Heart left ventricle (tissue), 13 donors: ENCODE measurements at regions not wholly inside any gene's neighbourhood (a gene's known extent, or its start where the extent isn't known, plus 50 kb on each side); places are given as distances from the start of the nearest gene placed in this dataset.

ENCODE experiments used
- POLR2A ChIP-seq, 2 donors: fragments of 450-650 bp; IDR thresholded peaks; one replicate each; pipeline ENCODE4 v1.6.1; 2017; ENCODE audit warnings: antibody characterized with exemption in 2 of 2, mild to moderate bottlenecking in 2 of 2, moderate library complexity in 2 of 2
- TF ChIP-seq, protein P1 (sequence below), 12 donors: fragments of 200-600 bp; sonication (generic) in 4 of 12; IDR thresholded peaks; one replicate each; pipeline versions ENCODE4 v1.5.0 to v1.8.0; 2018 to 2022; ENCODE audit warnings: antibody characterized with exemption in 12 of 12, mild to moderate bottlenecking in 5 of 12
- donor health status: ischemic (EF 13 %, LVEDD 7.1; RV severe dilation, severe dysfunction).
- donor health status: DM: no; HTN: yes; CAD: no.
- donor health status: DM: no; HTN: no; CAD: no.
- donor health status: ischemic (EF 25% LVEDD 6.9; RV normal size, moderate dysfunction).
- donor health status: ischemic (EF 25% LVEDD 5.7; RV mildly dilated, moderate dysfunction).
- donor health status: ischemic (EF 35%, LVEDD 5.7; RV mildly dilated, moderate dysfunction).
- donor health status: nonischemic (EF 11% LVEDD 7.7; RV severe dilation, severe dysfunction).
- donor health status: DM: yes; HTN: yes; CAD: no.
- donor health status: PGD.
- donor health status: ischemic (EF 29% LVEDD 5.4; RV normal size, mild dysfunction).
- donor health status: nonischemic (EF 23%, LVEDD 6.1; RV moderate dilation, normal function).

DNA sequence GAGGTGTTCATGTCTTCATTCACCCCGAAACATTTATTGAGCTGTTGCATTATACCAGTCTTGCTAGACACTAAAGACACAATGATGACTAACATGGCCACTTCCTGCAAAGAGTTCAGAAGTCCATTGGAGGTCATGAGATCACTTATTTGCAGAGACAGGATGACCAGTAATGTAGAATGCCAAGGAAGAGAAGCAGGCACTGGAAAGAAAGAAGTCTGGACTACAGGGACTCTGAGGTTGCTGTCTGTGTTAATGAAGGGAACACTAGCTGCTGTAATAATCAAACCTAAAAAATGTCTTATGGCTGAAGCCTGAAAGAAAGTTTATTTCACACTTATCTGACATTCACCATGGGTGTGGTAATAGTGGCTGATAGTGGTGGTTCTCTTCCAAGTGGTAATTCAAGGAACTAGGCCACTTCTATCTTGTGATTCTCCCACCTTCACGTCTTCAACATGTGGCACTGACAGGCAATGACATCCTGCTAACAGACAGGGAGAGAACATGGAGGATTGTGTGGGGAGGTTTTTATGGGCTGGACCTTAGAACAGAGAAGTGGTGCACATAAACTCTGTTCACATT, 89.2 kb upstream of the MKLN1 start:
- TF ChIP-seq, protein P1, sequence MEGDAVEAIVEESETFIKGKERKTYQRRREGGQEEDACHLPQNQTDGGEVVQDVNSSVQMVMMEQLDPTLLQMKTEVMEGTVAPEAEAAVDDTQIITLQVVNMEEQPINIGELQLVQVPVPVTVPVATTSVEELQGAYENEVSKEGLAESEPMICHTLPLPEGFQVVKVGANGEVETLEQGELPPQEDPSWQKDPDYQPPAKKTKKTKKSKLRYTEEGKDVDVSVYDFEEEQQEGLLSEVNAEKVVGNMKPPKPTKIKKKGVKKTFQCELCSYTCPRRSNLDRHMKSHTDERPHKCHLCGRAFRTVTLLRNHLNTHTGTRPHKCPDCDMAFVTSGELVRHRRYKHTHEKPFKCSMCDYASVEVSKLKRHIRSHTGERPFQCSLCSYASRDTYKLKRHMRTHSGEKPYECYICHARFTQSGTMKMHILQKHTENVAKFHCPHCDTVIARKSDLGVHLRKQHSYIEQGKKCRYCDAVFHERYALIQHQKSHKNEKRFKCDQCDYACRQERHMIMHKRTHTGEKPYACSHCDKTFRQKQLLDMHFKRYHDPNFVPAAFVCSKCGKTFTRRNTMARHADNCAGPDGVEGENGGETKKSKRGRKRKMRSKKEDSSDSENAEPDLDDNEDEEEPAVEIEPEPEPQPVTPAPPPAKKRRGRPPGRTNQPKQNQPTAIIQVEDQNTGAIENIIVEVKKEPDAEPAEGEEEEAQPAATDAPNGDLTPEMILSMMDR (IDR thresholded peaks at IDR 0.05) = no peak
- TF ChIP-seq POLR2A (IDR thresholded peaks at IDR 0.05) = no peak
